ENCODE measurements at regions not wholly inside any gene's neighbourhood (a gene's known extent, or its start where the extent isn't known, plus 50 kb on each side); places are given as distances from the start of the nearest gene placed in this dataset.
"Not testable (repeated sequence)": the region's sequence is repeated elsewhere in the genome, so short reads cannot be mapped to it uniquely, and the experiment has no call there.

- H3K4me3 ChIP-seq (ENCODE audit: low read depth, low read length) = no peak overlapping the region
- no peak for TF ChIP-seq CTCF (conservative IDR thresholded peaks at IDR 0.05; ENCODE audit: low read depth, low read length)
- no peak for DNase-seq (ENCODE audit: low read depth)
These were observed 75.9 kb upstream of the NDN start for GRCh38 chr15:23763021-23763420.

DNA sequence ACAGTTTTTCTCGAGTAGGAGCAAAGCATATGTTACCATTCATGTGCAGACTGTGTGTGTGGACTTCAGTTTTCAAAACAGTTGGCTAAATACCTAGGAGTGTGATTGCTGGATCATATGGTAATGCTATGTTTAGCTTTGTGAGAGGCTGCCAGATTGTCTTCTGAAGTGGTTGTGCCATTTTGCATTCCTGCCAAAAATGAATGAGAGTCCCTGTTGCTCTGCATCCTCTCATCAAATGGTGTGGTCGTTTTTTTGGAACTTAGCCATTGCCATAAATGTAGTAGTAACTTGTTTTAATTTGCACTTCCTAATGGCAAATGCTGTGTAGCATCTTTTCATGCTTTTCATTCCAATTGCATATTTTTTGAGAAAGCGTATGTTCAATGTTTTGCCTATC, 77.2 kb upstream of the NDN start:
- no peak overlapping the region for H3K4me3 ChIP-seq (ENCODE audit: low read depth, low read length)
- no peak for DNase-seq (ENCODE audit: low read depth)
- no peak for TF ChIP-seq CTCF (conservative IDR thresholded peaks at IDR 0.05; ENCODE audit: low read depth, low read length)

DNA sequence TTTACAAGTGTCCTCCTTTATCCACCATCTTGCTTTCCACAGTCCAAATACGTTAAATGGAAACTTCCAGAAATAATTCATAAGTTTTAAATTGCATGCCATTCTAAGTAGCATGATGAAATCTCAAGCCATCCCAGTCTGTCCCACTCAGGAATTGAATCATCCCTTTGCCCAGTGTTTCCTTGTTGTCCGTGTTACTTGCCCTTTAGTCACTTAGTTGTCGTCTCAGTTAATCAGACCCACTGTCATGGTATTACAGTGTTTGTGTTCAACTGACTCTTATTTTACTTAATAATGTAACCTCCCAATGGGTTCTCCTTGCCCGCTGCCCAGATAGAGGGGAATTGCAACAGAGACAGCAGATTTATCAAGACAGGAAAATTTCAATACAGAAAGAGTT, 77.6 kb upstream of the NDN start:
- no peak overlapping the region for H3K4me3 ChIP-seq (ENCODE audit: low read depth, low read length)
- no peak for DNase-seq (ENCODE audit: low read depth)
- TF ChIP-seq CTCF (conservative IDR thresholded peaks at IDR 0.05; ENCODE audit: low read depth, low read length) = no peak

GRCh38 chr15:23766779-23767178, 79.7 kb upstream of the NDN start:
- not testable (repeated sequence) for H3K4me3 ChIP-seq (ENCODE audit: low read depth, low read length); DNase-seq (ENCODE audit: low read depth)

DNA sequence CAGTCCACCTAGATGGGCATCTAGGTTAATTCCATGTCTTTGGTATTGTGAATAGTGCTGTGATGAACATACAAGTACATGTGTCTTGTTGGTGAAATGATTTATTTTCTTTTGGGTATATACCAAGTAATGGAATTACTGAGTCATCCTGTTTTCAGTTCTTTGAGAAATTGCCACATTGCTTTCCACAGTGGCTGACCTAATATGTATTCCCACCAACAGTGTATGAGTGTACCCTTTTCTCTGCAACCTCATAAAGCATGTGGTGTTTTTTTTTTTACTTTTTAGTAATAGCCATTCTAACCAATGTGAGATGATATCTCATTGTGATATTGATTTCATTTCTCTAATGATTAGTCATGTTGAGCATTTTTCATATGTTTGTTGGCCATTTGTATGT, 86.0 kb upstream of the NDN start:
- no peak overlapping the region for H3K4me3 ChIP-seq (ENCODE audit: low read depth, low read length)
- no peak for DNase-seq (ENCODE audit: low read depth)
- TF ChIP-seq CTCF (conservative IDR thresholded peaks at IDR 0.05; ENCODE audit: low read depth, low read length) = no peak

DNA sequence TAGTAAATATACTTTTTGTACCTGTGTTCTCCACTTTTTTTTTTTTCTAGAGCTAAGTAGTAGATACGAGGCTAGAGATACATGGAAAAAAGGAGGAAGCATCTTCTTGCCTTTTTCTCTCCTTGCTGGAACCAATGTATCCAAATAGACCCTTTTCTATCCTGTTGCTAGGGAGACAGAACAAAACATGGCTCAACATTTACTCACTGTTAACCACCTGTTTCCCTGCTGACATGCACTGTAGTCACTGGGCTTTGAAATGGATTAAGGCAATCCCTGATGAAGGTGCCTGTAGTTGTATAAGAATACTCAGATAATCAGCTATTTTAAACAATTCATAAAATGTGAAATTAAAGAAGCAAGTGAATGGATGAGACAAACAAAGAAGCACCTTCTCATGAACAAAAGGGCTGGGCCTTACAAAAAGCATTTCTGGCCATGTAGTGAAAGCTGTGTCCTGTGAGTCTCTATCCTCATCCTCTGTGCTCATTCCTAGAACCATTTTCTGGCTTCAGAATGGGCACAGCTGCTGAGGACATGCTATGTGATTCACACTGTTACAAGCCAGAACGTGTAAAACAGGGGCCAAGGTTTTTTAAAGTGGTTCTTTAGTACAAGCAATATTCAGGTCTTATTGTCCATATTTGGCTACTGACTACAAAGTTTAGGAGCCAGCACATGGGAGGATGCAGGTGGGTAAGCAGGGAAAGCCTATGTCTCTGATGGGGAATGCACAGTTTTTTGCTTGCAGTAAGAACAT, 100.4 kb upstream of the NDN start:
- no peak overlapping the region for H3K4me3 ChIP-seq (ENCODE audit: low read depth, low read length)
- DNase-seq (ENCODE audit: low read depth) = no peak
- TF ChIP-seq CTCF (conservative IDR thresholded peaks at IDR 0.05; ENCODE audit: low read depth, low read length) = no peak

- TF ChIP-seq CTCF (conservative IDR thresholded peaks at IDR 0.05; ENCODE audit: low read depth, low read length) = no peak
- no peak overlapping the region for H3K4me3 ChIP-seq (ENCODE audit: low read depth, low read length)
- DNase-seq (ENCODE audit: low read depth) = no peak
These were observed 106.1 kb upstream of the NDN start for GRCh38 chr15:23793191-23793680.

Data from choroid plexus epithelial cell (primary cell).